NCI-H187 treated with DMSO at 0.1 percent for 48 hours (cell line): ENCODE measurements at regions not wholly inside any gene's neighbourhood (a gene's known extent, or its start where the extent isn't known, plus 50 kb on each side); places are given as distances from the start of the nearest gene placed in this dataset.
A peak's percentile ranks its signal among the peaks of the same experiment; 100 is the strongest.
"Not testable (repeated sequence)": the region's sequence is repeated elsewhere in the genome, so short reads cannot be mapped to it uniquely, and the experiment has no call there.

Experiments used
- DNase-seq: peaks from one replicate; lab custom pipeline; 2025; lab: John Stamatoyannopoulos, UW

DNA sequence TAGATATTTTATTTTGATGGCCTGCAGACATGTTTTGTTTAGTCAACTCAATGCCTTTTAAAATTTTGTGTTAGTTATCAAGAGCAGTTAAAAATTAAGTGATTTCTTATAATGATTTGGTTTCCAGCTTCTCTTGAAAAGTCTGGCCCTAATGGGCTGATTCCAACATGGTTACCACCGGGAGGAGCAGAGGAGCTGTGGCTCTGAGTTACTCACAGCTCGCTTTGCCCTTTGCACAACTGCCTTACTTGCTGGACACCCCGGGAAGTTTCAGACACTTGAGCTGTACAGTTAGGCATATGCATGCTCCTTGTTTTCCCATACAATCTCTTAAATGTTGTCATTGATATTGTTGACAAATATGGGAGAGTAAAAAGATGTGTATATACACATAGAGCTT, 173.1 kb upstream of the MMS22L start:
- DNase-seq: no peak

GRCh38 chr6:97459535-97459934, 176.5 kb upstream of the MMS22L start:
- no peak for DNase-seq

- no peak for DNase-seq
Observed at GRCh38 chr6:97459986-97460385, 177.0 kb upstream of the MMS22L start.

- no peak for DNase-seq
Observed at GRCh38 chr6:97460394-97461080, 177.5 kb upstream of the MMS22L start.

DNA sequence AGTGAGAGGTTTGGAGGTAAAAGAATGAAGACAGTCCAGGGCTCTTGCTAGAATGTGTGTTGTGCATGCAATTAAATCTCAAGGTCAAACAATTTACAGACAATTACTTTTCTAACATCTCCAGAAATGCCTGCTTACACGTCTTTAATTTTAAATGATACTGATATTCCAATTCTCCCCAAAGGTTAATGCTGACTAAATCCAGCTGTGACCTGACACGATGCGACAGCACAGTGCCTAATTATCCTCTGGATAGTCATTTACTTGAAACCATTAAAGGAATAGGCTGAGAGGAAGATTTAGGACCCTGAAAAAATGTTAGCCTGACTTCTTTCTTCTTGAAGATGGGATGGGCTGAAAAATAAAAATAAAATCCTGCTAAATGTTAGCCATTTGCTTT, 178.2 kb upstream of the MMS22L start:
- no peak for DNase-seq

DNA sequence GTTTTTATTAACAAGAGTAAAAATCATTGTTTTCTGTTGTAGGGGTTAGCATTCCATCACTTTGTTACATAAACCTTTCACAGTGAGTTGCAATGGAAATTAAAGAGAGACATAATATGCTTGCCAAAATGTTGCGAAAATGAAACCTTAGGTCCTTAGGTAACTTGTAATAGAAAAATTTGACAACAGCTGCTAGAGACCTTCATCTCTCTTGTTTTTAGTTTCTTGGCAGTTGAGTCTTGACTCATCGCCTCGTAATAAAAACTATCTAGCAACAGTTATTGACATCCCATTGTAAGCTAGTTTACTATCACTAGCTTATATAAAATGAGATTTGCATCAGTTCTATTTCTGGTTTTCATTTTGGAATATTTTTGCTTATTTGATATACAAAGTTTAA, 179.0 kb upstream of the MMS22L start:
- DNase-seq: no peak

DNA sequence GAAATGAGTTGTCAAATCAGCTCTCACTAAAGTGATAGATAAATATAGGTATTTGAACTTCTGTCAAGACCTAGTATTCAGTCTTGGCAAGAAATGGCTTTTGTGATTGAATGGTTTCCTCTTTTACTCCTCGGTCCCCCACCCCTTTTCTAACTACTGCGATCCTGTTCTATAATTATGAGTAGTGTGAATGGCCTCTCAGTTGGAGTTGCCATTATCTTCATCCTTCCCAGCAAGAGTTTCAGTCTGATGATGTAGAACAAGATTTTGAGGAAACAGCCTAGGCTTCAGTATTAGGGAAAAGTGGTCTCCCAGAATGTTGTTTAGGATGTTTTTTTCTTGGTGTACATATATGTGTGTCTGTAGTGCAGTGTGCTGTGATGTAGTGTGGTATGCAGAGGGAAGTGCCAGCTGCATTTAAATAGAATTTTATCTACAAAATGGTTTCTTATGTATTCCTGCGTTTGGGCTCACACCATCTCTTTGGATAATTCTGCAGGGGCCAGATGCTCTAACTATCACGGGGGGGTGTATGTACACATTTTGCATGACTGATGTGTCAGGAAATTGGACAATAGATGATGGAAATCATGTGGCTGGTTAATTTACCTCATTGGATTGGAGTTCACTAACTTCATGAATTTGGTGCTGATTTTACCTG, 180.1 kb upstream of the MMS22L start:
- DNase-seq: no peak

GRCh38 chr6:97465877-97466561, 183.0 kb upstream of the MMS22L start:
- DNase-seq: no peak

DNA sequence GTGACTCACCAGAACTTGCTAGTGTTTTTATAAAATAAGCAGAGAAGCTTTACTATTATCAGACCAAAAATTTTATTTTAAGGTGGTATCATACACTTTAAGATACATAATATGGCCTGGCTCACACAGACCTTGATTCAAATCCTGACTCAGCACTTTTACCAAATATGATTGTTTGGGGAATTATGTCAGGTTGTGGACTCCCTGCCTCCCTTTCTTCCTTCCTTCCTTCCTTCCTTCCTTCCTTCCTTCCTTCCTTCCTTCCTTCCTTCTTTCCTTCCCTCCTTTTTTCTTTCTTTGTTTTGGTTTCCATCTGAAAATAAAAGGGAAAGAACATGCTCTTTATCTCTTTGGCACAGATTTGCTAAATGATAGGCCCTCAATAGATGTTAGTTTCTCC, 186.0 kb upstream of the MMS22L start:
- no peak for DNase-seq

DNA sequence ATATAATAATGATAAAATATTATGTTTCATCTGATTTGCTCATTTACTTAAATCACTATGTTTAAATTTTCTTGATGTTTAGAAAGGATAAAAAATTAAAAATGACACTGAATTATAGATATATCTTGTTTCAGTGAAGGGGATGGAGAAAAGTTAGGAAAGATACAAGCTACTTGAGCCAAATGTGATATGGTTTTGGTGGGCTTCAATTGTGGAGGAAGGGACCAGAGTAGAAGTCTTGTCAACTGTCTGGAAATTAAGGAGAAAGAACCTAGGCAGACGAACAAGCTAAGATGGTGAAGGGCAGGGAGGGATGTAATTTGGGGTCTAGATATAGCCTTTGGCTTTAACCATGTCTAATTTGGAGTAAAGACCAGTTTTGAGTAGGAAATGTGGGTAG, 186.4 kb upstream of the MMS22L start:
- DNase-seq: no peak

DNA sequence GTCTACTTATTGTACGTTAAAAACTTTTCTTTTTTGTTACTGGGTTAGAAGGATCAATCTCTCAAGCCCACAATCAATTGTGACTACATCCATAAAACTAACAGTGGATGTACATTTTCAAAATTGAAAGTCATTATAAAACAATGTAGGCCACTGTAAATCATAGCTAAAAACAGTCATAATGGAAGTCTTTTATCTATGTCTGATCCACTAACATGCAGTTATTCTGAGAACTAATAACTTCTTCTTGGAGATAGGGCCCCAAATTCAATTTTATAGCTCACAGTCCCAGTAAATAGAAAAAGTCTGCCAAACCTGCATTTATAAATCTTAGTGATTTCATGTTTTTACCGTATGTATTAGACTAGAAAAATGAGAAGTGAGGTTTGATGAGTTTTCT, 187.3 kb upstream of the MMS22L start:
- DNase-seq: no peak

- DNase-seq: no peak
Observed at GRCh38 chr6:97473979-97474378, 191.0 kb upstream of the MMS22L start.

GRCh38 chr6:97497713-97498331, 214.8 kb upstream of the MMS22L start:
- peak; percentile 16 for DNase-seq

GRCh38 chr6:97501853-97502252, 218.8 kb upstream of the MMS22L start:
- DNase-seq: no peak

GRCh38 chr6:97508646-97509045, 225.6 kb upstream of the MMS22L start:
- DNase-seq: no peak

GRCh38 chr6:97513260-97513659, 230.2 kb upstream of the MMS22L start:
- not testable (repeated sequence) for DNase-seq

GRCh38 chr6:97524811-97525210, 241.8 kb upstream of the MMS22L start:
- no peak for DNase-seq

DNA sequence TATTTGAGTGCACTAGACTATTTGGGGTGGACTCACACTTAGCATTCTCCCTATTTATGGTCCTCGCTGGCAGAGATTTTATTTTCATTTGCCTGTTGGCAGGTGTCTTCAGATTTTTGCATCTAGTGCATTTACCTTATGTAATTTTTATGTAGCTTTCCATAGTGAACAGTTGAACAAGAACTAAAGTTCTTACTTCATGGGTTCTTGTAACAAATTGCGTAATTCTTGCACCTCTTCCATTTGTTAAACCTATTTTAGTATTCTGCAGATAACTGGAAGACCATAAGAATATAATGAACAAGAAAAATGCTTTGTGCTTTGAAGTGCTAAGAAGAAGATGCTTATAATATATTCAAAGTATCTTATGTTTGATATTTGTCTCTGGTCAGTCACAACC, 252.8 kb upstream of the MMS22L start:
- DNase-seq: no peak

- no peak for DNase-seq
Observed at GRCh38 chr6:97548354-97548753, 265.3 kb upstream of the MMS22L start.

DNA sequence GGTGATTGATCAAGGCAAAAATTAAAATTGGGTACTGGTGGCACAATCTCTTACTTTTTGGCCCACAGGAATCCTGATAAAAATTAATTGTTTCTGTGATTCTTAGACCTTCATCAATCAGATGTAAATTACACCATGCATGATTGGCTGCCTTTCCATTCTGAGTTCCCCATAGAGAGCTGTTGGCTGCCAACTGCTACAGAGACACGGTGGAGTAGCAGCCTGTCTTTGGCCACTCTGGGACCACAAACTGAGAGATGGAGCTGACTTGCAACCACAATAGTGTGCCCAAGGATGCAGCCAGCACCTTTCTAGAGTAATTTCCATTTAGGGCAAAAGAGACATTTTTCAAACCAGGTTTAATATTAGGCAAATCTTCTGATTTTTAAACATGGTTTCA, 274.3 kb upstream of the MMS22L start:
- DNase-seq: no peak

DNA sequence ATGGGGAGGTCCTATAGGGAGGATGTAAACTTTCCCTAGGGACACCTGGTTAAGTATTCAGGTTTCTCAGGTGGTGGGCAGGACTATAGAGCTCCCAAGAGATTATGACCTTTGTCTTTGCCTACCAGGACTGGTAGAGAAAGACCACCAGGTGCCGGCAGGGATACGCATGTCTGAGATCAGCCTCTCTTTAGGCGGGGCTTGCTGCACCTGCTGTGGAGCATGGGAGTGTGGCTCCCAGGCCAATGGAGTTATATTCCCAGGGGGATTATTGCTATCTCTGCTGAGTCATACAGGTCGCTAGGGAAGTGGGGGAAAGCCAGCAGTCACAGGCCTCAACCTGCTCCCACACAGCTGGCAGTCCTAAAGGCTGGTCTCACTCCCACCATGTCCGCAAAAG, 280.5 kb upstream of the MMS22L start:
- DNase-seq: no peak

DNA sequence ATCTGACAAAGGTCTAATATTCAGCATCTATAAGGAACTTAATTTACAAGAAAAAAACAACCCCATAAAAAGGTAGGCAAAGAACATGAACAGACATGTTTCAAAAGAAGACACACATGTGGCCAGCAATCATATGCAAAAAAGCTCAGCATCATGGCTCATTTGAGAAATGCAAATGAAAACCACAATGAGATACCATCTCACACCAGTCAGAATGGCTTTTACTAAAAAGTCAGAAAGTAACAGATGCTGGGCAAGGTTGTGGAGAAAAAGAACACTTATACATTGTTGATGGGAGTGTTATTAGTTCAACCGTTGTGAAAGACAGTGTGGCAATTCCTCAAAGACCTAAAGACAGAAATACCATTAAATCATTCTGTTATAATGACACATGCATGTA, 289.9 kb upstream of the MMS22L start:
- DNase-seq: no peak

- DNase-seq: no peak
Observed at GRCh38 chr6:97586344-97586743, 303.3 kb upstream of the MMS22L start.
